Stomach smooth muscle (tissue), 2 donors: ENCODE measurements at regions not wholly inside any gene's neighbourhood (a gene's known extent, or its start where the extent isn't known, plus 50 kb on each side); places are given as distances from the start of the nearest gene placed in this dataset.

Source experiments
- H3K27ac ChIP-seq: one replicate; pipeline ENCODE4 v1.7.0; 2013; ENCODE audit warnings: mild to moderate bottlenecking, low read length, inconsistent platforms
- H3K27me3 ChIP-seq, 2 donors: one replicate each; pipeline ENCODE4 v1.7.0; 2013; ENCODE audit warnings: low read length in 2 of 2; ENCODE audit not compliant: insufficient read depth in 2 of 2, control insufficient read depth in 1 of 2
- H3K36me3 ChIP-seq, 2 donors: one replicate each; pipeline ENCODE4 v1.7.0; 2013; ENCODE audit warnings: low read length in 2 of 2; ENCODE audit not compliant: control insufficient read depth in 2 of 2, insufficient read depth in 2 of 2
- H3K4me1 ChIP-seq: one replicate; pipeline ENCODE4 v1.7.0; 2013; ENCODE audit warnings: low read length; ENCODE audit not compliant: control insufficient read depth, insufficient read depth
- H3K4me3 ChIP-seq, 2 donors: one replicate each; pipeline ENCODE4 v1.7.0; 2013; ENCODE audit warnings: low read length in 2 of 2
- H3K9ac ChIP-seq, 2 donors: one replicate each; pipeline ENCODE4 v1.7.0; 2013; ENCODE audit warnings: low read length in 2 of 2, mild to moderate bottlenecking in 1 of 2
- H3K9me3 ChIP-seq, 2 donors: one replicate each; pipeline ENCODE4 v1.7.0; 2013; ENCODE audit warnings: low read length in 2 of 2; ENCODE audit not compliant: control insufficient read depth in 2 of 2
- donor health status: healthy.
- donor health status: Pancreatic carcinoma.

DNA sequence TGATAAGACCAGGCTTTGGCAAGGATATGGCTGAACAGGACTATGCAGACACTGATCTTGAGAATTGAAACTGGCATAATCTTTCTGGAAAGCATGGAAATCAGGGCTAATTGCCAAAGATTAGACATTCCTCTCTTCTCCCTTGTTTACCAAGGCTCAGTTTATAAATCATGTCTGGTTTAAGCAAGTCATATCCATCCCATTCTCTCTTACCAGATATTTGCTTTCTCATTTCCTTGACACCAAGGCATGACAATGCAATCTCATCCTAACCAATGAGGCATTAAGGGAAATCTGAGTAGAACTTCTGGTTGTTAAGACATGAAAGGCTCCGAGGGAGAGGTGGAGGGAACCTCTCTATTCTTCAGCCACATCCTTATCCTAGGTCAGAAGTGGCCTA is 110.3 kb upstream of the CEP85L start:
- Histone ChIP-seq H3K27ac (no peak overlapping the region), H3K36me3 (no peaks in the 10 kb centered on the region), H3K27me3 (no peaks in the 10 kb centered on the region)

DNA sequence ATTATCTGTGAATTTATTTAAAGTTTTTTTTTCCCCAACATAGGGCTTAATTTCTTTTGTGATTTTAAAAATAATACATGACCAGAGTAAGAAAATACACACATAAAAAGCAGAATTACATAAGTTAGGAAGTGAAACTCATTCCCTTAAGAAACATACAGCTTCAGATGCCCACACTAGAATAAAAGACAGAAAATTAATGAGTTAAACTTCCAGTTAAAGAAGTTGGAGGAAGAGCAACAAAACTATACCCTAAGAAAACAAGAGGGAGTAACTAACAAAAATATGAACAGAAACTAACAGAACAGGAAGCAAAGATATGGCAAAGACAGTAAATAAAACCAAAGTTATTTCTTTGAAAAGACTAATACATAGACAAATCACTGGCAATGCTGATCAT is 107.6 kb upstream of the CEP85L start:
- H3K36me3 ChIP-seq, result no peaks in the 10 kb centered on the region
- no peaks in the 10 kb centered on the region for H3K9me3 ChIP-seq
- no peak overlapping the region for H3K4me3 ChIP-seq
- no peaks in the 10 kb centered on the region for H3K27me3 ChIP-seq
- no peak overlapping the region for H3K27ac ChIP-seq
- no peak overlapping the region for H3K9ac ChIP-seq
- H3K4me1 ChIP-seq, result no peaks in the 10 kb centered on the region

More for the DNA sequence above, 110.3 kb upstream of the CEP85L start:
- Histone ChIP-seq H3K4me1 (no peaks in the 10 kb centered on the region), H3K9ac (no peak overlapping the region), H3K4me3 (no peak overlapping the region), H3K9me3 (no peaks in the 10 kb centered on the region)

DNA sequence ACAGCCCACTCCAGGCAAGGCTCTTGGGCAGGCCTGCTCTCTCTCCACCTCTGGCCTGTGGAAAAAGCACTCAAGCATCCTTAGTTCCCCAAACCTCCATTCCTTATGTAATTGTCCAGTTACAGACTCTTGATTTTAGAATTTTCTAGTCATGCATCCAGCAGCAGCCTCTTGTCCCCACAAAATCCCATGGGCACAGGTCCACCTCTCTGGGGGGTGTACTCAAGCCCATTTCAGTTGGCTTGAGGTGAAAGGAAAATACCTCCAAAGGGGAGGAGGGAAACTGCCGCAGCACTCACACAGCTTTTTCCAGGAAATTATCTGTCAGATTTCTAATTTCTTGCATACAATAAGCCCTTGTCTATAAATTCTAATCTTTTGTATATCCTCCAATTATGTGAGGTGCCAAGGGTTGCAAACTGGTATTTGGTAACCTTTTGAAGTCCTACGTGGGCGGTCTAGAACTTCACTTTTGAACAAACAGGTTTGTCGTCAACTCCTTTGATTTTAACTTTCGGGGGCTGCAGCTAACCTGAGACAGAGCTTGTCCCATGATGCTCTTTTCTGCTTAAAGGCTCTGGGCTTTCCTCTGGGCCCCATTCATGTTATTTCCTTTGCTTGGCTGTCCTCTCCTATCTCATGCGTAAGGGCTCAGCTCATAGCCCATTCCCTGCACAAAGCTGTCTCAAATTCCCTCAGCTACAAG is 104.7 kb upstream of the CEP85L start:
- H3K36me3 ChIP-seq, result no peaks in the 10 kb centered on the region

GRCh38 chr6:118752803-118753202 is 101.4 kb upstream of the CEP85L start:
- no peak overlapping the region for H3K9ac ChIP-seq
- H3K27me3 ChIP-seq, result no peaks in the 10 kb centered on the region
- no peaks in the 10 kb centered on the region for H3K9me3 ChIP-seq
- no peak overlapping the region for H3K4me3 ChIP-seq
- no peaks in the 10 kb centered on the region for H3K4me1 ChIP-seq
- H3K36me3 ChIP-seq, result no peaks in the 10 kb centered on the region
- no peak overlapping the region for H3K27ac ChIP-seq

More for the DNA sequence above, 104.7 kb upstream of the CEP85L start:
- no peak overlapping the region for H3K4me3 ChIP-seq
- H3K4me1 ChIP-seq, result no peaks in the 10 kb centered on the region
- H3K27ac ChIP-seq, result no peak overlapping the region
- H3K9me3 ChIP-seq, result no peaks in the 10 kb centered on the region
- no peaks in the 10 kb centered on the region for H3K27me3 ChIP-seq
- no peak overlapping the region for H3K9ac ChIP-seq

- no peaks in the 10 kb centered on the region for H3K27me3 ChIP-seq
- H3K9ac ChIP-seq, result no peak overlapping the region
- H3K27ac ChIP-seq, result no peak overlapping the region
- no peaks in the 10 kb centered on the region for H3K36me3 ChIP-seq
- H3K4me3 ChIP-seq, result no peak overlapping the region
- no peaks in the 10 kb centered on the region for H3K9me3 ChIP-seq
- H3K4me1 ChIP-seq, result no peaks in the 10 kb centered on the region
These were observed 99.7 kb upstream of the CEP85L start for GRCh38 chr6:118751072-118751471.

GRCh38 chr6:118750143-118750542 is 98.8 kb upstream of the CEP85L start:
- H3K36me3 ChIP-seq, result no peaks in the 10 kb centered on the region
- no peaks in the 10 kb centered on the region for H3K9me3 ChIP-seq
- no peak overlapping the region for H3K9ac ChIP-seq
- H3K27me3 ChIP-seq, result no peaks in the 10 kb centered on the region
- H3K4me3 ChIP-seq, result no peak overlapping the region
- H3K27ac ChIP-seq, result no peak overlapping the region
- H3K4me1 ChIP-seq, result no peaks in the 10 kb centered on the region

DNA sequence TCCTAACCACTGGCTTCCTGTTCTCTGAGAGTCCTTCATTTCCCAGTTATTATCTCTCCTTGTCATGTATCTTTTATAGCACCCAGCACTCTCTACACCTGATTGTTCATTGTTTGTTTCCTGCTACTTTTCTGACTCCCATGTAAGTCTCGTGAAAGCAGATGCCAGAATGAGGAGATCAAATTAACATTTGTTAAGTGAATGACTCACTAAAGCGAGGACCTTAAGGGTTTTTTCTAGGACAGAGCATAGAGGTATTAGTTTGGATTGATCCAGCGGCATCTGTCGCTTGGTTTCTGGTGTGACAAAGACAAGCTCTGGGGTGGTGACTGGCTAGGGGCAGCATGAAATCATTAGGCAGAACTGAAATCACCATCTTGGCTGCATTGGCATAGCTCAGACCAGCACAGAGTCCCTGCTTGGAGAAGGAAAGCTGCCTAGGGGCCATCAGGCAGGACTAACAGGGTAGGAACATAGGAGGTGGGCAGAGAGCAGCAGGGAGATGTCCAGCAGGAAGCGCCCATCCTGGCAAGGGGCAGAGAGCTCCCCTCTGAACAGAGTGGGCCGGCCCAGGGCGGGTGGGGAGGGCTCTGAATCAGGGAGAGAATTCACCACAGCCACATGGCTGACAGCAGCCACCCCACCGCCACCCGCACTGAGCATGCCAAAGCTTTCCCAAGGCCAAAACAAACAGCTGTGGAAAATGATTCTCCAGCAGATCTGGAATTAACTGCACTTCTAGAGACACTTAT is 97.1 kb upstream of the CEP85L start:
- Histone ChIP-seq H3K9me3 (no peaks in the 10 kb centered on the region), H3K4me3 (no peak overlapping the region), H3K4me1 (no peaks in the 10 kb centered on the region), H3K36me3 (no peaks in the 10 kb centered on the region), H3K27ac (no peak overlapping the region), H3K9ac (no peak overlapping the region), H3K27me3 (no peaks in the 10 kb centered on the region)

DNA sequence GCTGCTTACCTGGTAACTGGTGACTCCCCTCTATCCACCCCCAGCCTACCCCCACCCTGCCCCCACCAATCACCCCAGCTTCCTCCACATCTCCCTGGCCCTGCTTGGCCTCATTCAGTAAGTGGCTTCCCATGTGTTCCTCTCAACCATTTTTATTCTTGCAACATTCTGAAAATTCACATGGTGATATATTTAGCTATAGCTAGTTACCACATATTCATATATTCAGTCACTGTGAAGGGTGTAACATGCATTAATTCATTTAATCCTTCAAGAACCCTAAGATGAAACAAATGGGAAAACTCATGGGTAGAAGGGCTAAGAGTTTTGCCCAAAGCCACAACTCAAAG is 95.4 kb upstream of the CEP85L start:
- no peaks in the 10 kb centered on the region for H3K4me1 ChIP-seq
- H3K9ac ChIP-seq, result no peak overlapping the region
- H3K4me3 ChIP-seq, result no peak overlapping the region
- no peaks in the 10 kb centered on the region for H3K36me3 ChIP-seq
- no peaks in the 10 kb centered on the region for H3K9me3 ChIP-seq
- H3K27ac ChIP-seq, result no peak overlapping the region
- H3K27me3 ChIP-seq, result no peaks in the 10 kb centered on the region

DNA sequence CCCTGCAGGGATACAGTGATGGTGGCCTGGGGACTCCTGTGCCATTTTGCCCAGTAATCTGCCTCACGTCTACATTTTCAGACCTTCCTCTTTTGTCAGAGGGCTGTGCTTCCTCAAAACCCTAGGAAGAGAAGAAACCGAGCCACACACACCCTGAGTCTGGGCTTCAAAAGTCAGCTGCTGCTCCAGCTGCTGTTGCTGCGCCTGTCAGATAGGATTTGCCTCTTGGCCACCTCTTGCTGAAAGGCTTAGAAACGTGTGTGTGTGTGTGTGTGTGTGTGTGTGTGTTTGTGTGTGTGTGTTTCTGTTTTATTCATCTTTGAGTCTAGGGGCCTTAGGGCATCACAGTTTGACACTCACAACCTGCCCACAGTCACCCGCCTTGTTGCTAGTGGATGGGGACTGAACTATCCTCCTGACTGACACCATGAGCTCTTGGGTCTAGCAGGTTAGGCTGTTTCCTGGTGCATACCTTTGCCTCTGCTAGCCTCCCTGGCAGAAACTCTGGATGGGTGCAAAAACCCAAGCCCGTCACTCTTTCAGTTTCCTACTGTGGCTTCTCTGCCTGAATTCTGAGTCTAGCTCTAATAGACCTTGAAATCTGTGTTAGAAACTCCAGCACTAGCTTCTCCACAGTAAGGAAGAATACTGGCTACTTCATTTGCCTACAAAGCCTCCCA is 94.9 kb upstream of the CEP85L start:
- H3K4me3 ChIP-seq, result no peak overlapping the region
- H3K9ac ChIP-seq, result no peak overlapping the region
- no peaks in the 10 kb centered on the region for H3K27me3 ChIP-seq
- no peaks in the 10 kb centered on the region for H3K4me1 ChIP-seq
- H3K36me3 ChIP-seq, result no peaks in the 10 kb centered on the region
- H3K27ac ChIP-seq, result no peak overlapping the region
- H3K9me3 ChIP-seq, result no peaks in the 10 kb centered on the region

- Histone ChIP-seq H3K9ac (no peak overlapping the region), H3K9me3 (no peaks in the 10 kb centered on the region), H3K27me3 (no peaks in the 10 kb centered on the region), H3K27ac (no peak overlapping the region), H3K36me3 (no peaks in the 10 kb centered on the region), H3K4me1 (no peaks in the 10 kb centered on the region), H3K4me3 (no peak overlapping the region)
These were observed 93.8 kb upstream of the CEP85L start for GRCh38 chr6:118745156-118745555.
